HG03442 (cell line): ENCODE measurements at regions not wholly inside any gene's neighbourhood (a gene's known extent, or its start where the extent isn't known, plus 50 kb on each side); places are given as distances from the start of the nearest gene placed in this dataset.
"Not testable (repeated sequence)": the region's sequence is repeated elsewhere in the genome, so short reads cannot be mapped to it uniquely, and the experiment has no call there.

Experiments used
- ATAC-seq: cut with Tn5 transposase; IDR thresholded peaks from one replicate; pipeline ENCODE4 v1.9.1; 2021; ENCODE audit warnings: mild to moderate bottlenecking, moderate library complexity; ENCODE audit not compliant: unreplicated experiment

- no peak for ATAC-seq
These were observed 710.8 kb downstream of the PLOD2 start for GRCh38 chr3:145450018-145450682.

DNA sequence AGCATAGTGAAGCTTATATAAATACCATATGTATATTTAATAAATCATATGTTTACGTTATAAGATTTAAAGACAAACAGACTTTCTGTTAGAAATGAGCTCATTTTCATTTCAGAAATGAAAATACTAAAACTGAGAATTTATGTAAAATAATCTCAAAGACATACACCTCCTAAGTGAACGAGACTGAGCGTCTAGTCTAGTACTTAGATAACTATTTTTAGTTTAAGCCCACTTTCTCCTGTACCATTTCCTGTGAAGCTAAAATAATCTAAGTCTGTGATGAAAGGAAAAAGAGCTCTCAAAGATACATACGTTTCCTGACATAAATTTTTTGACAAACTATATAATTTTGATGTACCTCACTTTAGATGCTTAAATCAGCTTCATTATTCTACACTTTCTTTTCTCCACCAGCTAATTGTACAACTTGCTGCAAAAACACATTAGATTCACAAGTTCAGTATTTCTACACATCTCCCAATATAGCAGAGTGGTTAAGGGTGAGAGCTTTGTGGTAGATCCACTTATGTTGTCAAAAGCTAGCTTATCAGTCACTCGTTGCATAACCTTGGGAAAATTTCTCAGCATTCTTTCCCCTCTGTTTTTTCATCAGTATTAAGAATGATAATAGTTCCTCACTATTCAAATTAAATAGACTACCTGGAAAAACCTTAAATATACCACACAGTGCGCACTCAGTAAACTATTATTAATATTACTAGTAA lies 703.0 kb downstream of the PLOD2 start:
- no peak for ATAC-seq

DNA sequence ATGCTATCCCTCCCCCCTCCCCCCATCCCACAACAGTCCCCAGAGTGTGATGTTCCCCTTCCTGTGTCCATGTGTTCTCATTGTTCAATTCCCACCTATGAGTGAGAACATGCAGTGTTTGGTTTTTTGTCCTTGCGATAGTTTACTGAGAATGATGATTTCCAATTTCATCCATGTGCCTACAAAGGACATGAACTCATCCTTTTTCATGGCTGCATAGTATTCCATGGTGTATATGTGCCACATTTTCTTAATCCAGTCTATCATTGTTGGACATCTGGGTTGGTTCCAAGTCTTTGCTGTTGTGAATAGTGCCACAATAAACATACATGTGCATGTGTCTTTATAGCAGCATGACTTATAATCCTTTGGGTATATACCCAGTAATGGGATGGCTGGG lies 701.3 kb downstream of the PLOD2 start:
- ATAC-seq = not testable (repeated sequence)

DNA sequence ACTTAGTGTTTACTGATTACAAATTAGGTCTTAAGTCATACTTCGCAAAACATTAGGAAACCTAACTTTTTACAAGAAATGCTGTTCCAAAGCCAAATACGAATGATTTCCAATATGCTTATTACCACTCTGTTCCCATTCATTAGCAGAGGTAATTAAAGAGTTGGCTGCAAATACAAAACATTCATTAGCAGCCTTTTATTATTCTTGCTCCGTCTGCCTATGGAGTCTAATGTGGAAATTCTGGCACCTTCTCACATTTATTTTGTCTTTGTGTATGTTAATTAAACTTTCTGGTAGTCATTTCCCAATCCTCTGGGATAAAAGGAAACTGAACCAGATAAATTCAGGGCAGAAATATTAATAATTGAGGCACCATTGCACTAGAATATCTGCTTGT lies 689.0 kb downstream of the PLOD2 start:
- ATAC-seq = no peak

- ATAC-seq = not testable (repeated sequence)
These were observed 678.2 kb downstream of the PLOD2 start for GRCh38 chr3:145482735-145483134.

- no peak for ATAC-seq
These were observed 677.0 kb downstream of the PLOD2 start for GRCh38 chr3:145483992-145484391.

- no peak for ATAC-seq
These were observed 672.0 kb downstream of the PLOD2 start for GRCh38 chr3:145489011-145489410.

- ATAC-seq = no peak
These were observed 670.6 kb downstream of the PLOD2 start for GRCh38 chr3:145490088-145491048.

DNA sequence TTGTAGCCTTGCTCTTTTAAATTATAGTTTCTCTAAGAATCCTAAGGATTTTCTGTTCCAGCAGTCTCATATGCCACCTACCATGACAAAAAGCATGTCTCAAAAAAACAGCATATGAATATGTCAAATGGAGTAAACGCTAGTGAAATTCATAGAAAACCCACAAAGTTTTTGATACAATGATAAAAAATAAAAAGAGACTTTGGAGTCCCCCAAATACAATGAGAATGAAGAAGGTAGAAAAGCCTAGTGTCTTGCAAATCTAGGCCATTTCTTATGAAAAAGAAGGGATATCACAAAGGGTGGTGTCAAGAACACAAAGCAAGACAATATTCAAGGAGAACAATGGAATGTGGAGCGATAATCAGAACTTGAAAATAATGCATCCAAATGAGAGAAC lies 668.5 kb downstream of the PLOD2 start:
- ATAC-seq = no peak

DNA sequence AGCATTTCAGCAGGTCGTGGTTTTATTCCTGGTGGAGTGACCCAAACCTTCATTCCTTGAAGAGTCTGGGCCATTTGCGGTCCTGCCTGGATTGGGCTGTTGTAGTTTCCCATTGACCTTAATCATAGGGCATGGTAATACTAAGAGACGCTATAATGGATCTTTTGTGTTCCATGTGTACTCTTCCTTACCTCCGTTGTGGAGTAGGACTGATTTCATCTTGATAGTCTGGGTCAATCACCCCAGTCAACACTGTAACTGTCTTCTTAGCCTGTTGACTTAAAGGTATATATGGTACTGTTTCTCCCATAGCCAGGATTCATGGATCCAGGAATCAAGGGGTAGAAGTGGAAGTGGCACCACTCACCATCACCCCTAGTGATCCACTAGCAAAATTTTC lies 643.6 kb downstream of the PLOD2 start:
- not testable (repeated sequence) for ATAC-seq

DNA sequence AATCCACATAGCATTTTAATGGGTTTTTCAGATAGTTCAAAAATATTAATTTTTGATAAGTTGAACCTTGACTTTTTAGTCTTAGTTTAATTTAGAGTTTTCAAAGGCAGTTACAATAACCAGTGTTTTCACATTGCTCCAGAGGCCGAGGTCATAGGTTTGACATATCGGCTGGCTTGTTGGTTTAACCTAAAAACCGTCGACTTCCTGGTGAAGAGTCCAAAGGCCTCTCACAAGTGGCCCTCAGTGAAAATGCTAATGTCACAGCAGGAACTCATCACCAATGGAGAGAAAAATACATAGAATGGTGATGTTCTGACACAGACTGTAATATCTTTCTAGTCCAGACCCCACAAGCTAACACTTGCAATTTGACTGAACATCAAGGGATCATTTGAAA lies 642.3 kb downstream of the PLOD2 start:
- ATAC-seq = no peak

- ATAC-seq = no peak
These were observed 641.5 kb downstream of the PLOD2 start for GRCh38 chr3:145519398-145520047.

DNA sequence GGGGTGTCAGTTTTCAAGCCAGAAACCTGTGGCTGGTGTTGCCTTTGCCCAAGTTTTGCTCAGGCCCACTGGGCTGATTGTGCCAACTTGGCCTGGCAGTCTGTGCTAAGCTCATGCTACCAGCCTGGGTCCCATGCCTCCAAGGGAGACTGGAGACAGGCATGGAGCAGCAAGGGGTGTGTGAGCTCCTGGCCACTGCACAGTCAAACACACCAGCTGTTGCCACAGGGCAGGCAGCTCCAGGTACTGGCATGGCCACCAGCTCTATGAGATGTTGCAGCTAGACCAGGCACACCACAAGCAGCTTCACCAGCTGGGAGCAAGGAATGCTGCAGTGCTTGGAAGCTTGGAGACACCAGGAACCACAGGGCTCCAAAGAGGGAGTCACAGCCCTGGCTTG lies 638.8 kb downstream of the PLOD2 start:
- ATAC-seq = no peak

DNA sequence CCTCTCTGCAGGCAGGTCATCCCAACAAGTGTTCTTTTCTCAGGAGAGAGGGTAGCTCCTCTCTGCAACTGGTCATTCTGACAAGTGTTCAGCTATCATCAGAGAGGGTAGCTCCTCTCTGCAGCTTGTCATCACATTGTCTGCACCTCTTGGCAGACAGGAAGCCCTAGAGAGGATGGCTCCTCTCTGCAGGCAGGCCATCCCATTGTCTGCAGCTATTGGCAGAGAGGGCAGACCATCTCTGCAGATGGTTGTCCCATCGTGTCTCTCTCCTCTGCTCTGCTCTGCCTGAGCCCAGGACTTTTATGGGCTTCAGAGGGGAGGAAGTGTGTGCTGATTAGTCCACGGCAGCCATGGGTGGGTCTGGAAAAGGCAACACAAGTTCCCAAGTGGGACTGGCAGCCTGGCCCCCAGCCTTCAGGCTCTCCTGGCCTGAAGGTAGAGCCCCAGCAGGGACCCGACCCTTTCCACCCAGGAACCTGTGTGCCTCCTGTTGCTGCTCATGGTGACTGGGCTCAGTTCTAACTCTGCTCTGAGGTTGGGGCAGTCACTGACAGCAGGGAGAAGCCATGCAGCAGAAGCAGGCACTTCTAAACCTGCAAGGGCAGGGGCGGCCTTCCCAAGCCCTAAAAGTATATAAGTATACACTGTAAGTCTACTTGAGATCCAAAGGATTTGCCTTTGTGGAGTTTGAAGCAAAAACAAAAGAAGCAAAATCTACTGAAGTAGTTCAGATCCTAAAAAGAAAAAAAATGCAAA lies 637.9 kb downstream of the PLOD2 start:
- ATAC-seq = no peak

DNA sequence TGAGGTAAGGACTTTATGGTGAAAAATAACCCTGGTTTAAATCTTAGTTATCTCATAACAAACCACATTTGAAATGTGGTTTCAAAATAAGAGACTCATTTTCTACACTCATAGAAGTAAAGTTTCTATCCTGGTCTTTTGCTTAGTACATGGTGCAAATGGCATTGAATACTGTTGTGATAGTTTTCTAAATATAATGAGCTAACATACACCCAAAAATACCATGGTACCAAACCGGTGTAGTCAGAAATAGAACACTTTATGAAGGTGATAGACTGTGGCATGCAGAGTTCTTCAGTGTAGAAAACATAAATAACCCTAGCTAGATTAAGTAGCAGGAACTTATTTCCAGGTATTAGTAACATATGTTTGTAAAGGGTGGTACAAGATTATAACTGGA lies 629.4 kb downstream of the PLOD2 start:
- ATAC-seq = no peak

DNA sequence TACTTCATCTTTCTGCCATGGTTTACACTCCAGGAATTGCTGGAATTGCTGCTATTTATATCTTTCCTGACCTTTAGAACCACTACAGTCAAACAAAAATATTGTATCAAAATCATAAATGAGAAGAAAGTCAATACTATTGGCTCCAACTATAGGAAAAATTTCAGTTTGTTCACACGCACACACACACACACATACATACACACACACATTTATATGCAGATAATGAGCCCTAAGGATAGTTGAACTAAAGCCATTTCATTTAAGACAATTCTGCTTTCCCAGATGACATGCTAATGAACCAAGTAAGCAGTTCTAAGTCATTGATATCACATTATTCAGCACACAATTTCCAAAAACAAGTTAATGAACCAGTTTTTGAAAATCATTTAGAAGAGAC lies 627.3 kb downstream of the PLOD2 start:
- ATAC-seq = no peak

GRCh38 chr3:145536461-145536860 lies 624.5 kb downstream of the PLOD2 start:
- ATAC-seq = no peak

DNA sequence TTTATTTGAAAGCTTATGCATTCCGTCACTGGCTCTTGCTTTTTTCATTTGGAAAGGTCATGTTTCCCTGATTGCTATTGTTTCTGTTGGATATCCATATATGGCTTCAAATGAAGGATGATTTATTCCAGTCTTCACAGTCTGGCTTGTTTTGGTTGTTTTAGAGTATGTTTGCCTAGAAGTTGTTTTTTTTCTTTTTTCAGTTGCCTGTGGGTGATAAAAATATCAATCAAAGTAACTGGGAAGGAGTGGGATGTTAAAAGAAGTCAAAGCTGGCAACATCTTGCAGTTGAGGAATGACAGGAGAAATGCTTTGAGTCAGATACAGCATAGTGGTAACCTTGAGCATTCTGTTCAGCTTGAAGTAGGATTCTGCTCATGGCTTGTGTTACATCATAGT lies 610.5 kb downstream of the PLOD2 start:
- no peak for ATAC-seq

GRCh38 chr3:145557405-145557804 lies 603.6 kb downstream of the PLOD2 start:
- no peak for ATAC-seq

- ATAC-seq = no peak
These were observed 582.5 kb downstream of the PLOD2 start for GRCh38 chr3:145578471-145578870.
